HCT116 (cell line): ENCODE measurements at regions not wholly inside any gene's neighbourhood (a gene's known extent, or its start where the extent isn't known, plus 50 kb on each side); places are given as distances from the start of the nearest gene placed in this dataset.

Experiments used
- ATAC-seq: fragments of 200-7000 bp; cut with Tn5 transposase; 2 replicates; pipeline ENCODE4 v1.9.1; 2020; ENCODE audit warnings: mild to moderate bottlenecking, moderate library complexity
- BruUV-seq: library from RNA; stranded (reverse); fragments of 400-500 nt; replicated peaks from 2 replicates; lab custom pipeline; 2021; lab: Mats Ljungman, UMichigan
- CTCF ChIA-PET: fragments of 300-600 bp; sonication (Branson Sonifier 250); formaldehyde crosslinking; loops from one replicate; lab custom pipeline; 2021; ENCODE audit warnings: antibody characterized with exemption; lab: Charles Lee
- POLR2A ChIA-PET: fragments of 300-600, 350-600 bp; sonication (Branson Sonifier 250); formaldehyde crosslinking; loops from one replicate; lab custom pipeline; 2021; ENCODE audit warnings: antibody characterized with exemption; lab: Charles Lee
- RAD21 ChIA-PET, 2 experiments: fragments of 300-600 bp; sonication (Branson Sonifier 250); formaldehyde crosslinking; loops; one replicate each; lab custom pipeline; 2023; ENCODE audit warnings: low total read pairs in 2 of 2; ENCODE audit not compliant: uncharacterized antibody in 2 of 2, unreplicated experiment in 2 of 2, low non-redundant PET in 1 of 2; lab: Charles Lee
- DNase-seq: peaks from one replicate; pipeline ENCODE4 v3.0.0-alpha.2; 2010; ENCODE audit warnings: low read depth, low spot score
- H2AFZ ChIP-seq: fragments of 200-600 bp; shearing (Covaris generic), sonication (generic); 2 replicates; pipeline ENCODE4 v1.6.1; 2017; ENCODE audit warnings: low read depth, mixed run types, mixed read lengths, antibody characterized with exemption, low read length; ENCODE audit not compliant: poor library complexity, severe bottlenecking
- H3K27ac ChIP-seq: 2 replicates; pipeline ENCODE4 v1.5.1; 2012; ENCODE audit warnings: low read depth, low read length
- H3K27me3 ChIP-seq: fragments of 200-600 bp; sonication (generic); 2 replicates; pipeline ENCODE4 v1.6.1; 2016; ENCODE audit warnings: mixed run types, low read length, mixed read lengths; ENCODE audit not compliant: insufficient read depth
- H3K36me3 ChIP-seq, 2 experiments: fragments of 200-500 bp in 1 of 2; fragments of 200-600 bp in 1 of 2; sonication (Bioruptor generic) in 1 of 2; sonication (generic) in 1 of 2; 2 replicates each; pipeline versions ENCODE4 v1.5.1 to v1.6.1; 2014 to 2016; ENCODE audit warnings: low read length in 2 of 2, inconsistent platforms in 1 of 2, mixed read lengths in 1 of 2, mixed run types in 1 of 2; ENCODE audit not compliant: insufficient read depth in 2 of 2, control insufficient read depth in 1 of 2
- H3K4me1 ChIP-seq, 2 experiments: fragments of 200-600 bp in 1 of 2; sonication (generic) in 1 of 2; 2 replicates each; pipeline versions ENCODE4 v1.5.1 to v1.6.1; 2012 to 2017; ENCODE audit warnings: low read length in 2 of 2, inconsistent platforms in 1 of 2, mild to moderate bottlenecking in 1 of 2, mixed read lengths in 1 of 2, mixed run types in 1 of 2, moderate library complexity in 1 of 2; ENCODE audit not compliant: insufficient read depth in 2 of 2, control insufficient read depth in 1 of 2
- H3K4me2 ChIP-seq: fragments of 200-600 bp; sonication (generic); 2 replicates; pipeline ENCODE4 v1.6.1; 2017; ENCODE audit warnings: mixed run types, low read length, mixed read lengths
- H3K4me3 ChIP-seq, 2 experiments: fragments of 200-600 bp in 1 of 2; sonication (generic) in 1 of 2; replicated peaks in 1 of 2; 2 replicates each; pipeline ENCODE4 v1.5.1; 2011 to 2016; ENCODE audit warnings: low read length in 2 of 2, control low read depth in 1 of 2, low read depth in 1 of 2, mild to moderate bottlenecking in 1 of 2, mixed read lengths in 1 of 2, mixed run types in 1 of 2
- H3K79me2 ChIP-seq: fragments of 200-600 bp; sonication (generic); 2 replicates; pipeline ENCODE4 v1.6.1; 2017; ENCODE audit warnings: mild to moderate bottlenecking, mixed run types, low read length, moderate library complexity, mixed read lengths; ENCODE audit not compliant: insufficient read depth
- H3K9ac ChIP-seq: fragments of 200-600 bp; sonication (generic); 2 replicates; pipeline ENCODE4 v1.6.1; 2016; ENCODE audit warnings: low read length, mixed read lengths
- H3K9me2 ChIP-seq: fragments of 200-600 bp; sonication (generic), shearing (Covaris generic); 2 replicates; pipeline ENCODE4 v1.6.1; 2017; ENCODE audit warnings: mixed run types, mild to moderate bottlenecking, moderate library complexity; ENCODE audit not compliant: insufficient read depth
- H3K9me3 ChIP-seq, 2 experiments: fragments of 200-500 bp in 1 of 2; fragments of 200-600 bp in 1 of 2; sonication (Bioruptor generic) in 1 of 2; sonication (generic) in 1 of 2; 2 replicates each; pipeline ENCODE4 v1.6.1; 2014 to 2017; ENCODE audit warnings: low read length in 2 of 2, mixed read lengths in 2 of 2, inconsistent platforms in 1 of 2, low read depth in 1 of 2, mild to moderate bottlenecking in 1 of 2, mixed run types in 1 of 2, moderate library complexity in 1 of 2; ENCODE audit not compliant: control insufficient read depth in 1 of 2, insufficient read depth in 1 of 2
- H4K20me1 ChIP-seq: fragments of 200-600 bp; sonication (generic), shearing (Covaris generic); 2 replicates; pipeline ENCODE4 v1.6.1; 2017; ENCODE audit warnings: mixed run types, mild to moderate bottlenecking, moderate library complexity; ENCODE audit not compliant: insufficient read depth
- ATF3 ChIP-seq: IDR thresholded peaks from 2 replicates; pipeline ENCODE4 v1.6.1; 2012
- CBX3 ChIP-seq: IDR thresholded peaks from 2 replicates; pipeline ENCODE4 v1.6.1; 2012; ENCODE audit warnings: low read depth
- CEBPB ChIP-seq: IDR thresholded peaks from 2 replicates; pipeline ENCODE4 v1.6.1; 2012; ENCODE audit warnings: low read depth
- CTCF ChIP-seq, 3 experiments: fragments of 200-600 bp in 1 of 3; sonication (generic) in 1 of 3; IDR thresholded peaks in 2 of 3; conservative IDR thresholded peaks in 1 of 3; 2 replicates each; pipeline ENCODE4 v1.5.1; 2012 to 2017; ENCODE audit warnings: low read depth in 2 of 3, low read length in 2 of 3, antibody characterized with exemption in 1 of 3, borderline replicate concordance in 1 of 3, control low read depth in 1 of 3, mild to moderate bottlenecking in 1 of 3, mixed read lengths in 1 of 3, mixed run types in 1 of 3, moderate library complexity in 1 of 3; ENCODE audit not compliant: insufficient read depth in 1 of 3
- EGR1 ChIP-seq: IDR thresholded peaks from 2 replicates; pipeline ENCODE4 v1.6.1; 2012; ENCODE audit warnings: low read depth
- ELF1 ChIP-seq: IDR thresholded peaks from 2 replicates; pipeline ENCODE4 v1.6.1; 2012; ENCODE audit warnings: low read depth, borderline replicate concordance
- EZH2 ChIP-seq: fragments of 200-600 bp; sonication (generic); IDR thresholded peaks from 2 replicates; pipeline ENCODE4 v1.6.1; 2017; ENCODE audit warnings: antibody characterized with exemption, mixed run types
- EZH2phosphoT487 ChIP-seq: fragments of 200-600 bp; IDR thresholded peaks from 2 replicates; pipeline ENCODE4 v1.6.1; 2018; ENCODE audit warnings: antibody characterized with exemption, borderline replicate concordance
- FOSL1 ChIP-seq: IDR thresholded peaks from 2 replicates; pipeline ENCODE4 v1.6.1; 2012; ENCODE audit warnings: low read depth
- JUND ChIP-seq: IDR thresholded peaks from 2 replicates; pipeline ENCODE4 v1.6.1; 2012
- MAX ChIP-seq: IDR thresholded peaks from 2 replicates; pipeline ENCODE4 v1.6.1; 2012
- POLR2AphosphoS5 ChIP-seq: IDR thresholded peaks from 2 replicates; pipeline ENCODE4 v1.6.1; 2011; ENCODE audit warnings: mild to moderate bottlenecking, low read depth, low read length, moderate library complexity
- RAD21 ChIP-seq: IDR thresholded peaks from 2 replicates; pipeline ENCODE4 v1.6.1; 2012; ENCODE audit warnings: low read depth, mild to moderate bottlenecking
- REST ChIP-seq: IDR thresholded peaks from 2 replicates; pipeline ENCODE4 v1.6.1; 2012; ENCODE audit warnings: low read depth
- SIN3A ChIP-seq: IDR thresholded peaks from 2 replicates; pipeline ENCODE4 v1.6.1; 2012; ENCODE audit warnings: low read depth
- SP1 ChIP-seq: IDR thresholded peaks from 2 replicates; pipeline ENCODE4 v1.6.1; 2012; ENCODE audit warnings: low read depth
- TCF7L2 ChIP-seq: IDR thresholded peaks from 2 replicates; pipeline ENCODE4 v1.7.0; 2011; ENCODE audit warnings: borderline replicate concordance, inconsistent platforms; ENCODE audit not compliant: insufficient read depth, insufficient read length; ENCODE audit errors: extremely low read depth
- YY1 ChIP-seq: IDR thresholded peaks from 2 replicates; pipeline ENCODE4 v1.6.1; 2011; ENCODE audit warnings: low read length, low read depth, moderate library complexity, mild to moderate bottlenecking; ENCODE audit not compliant: insufficient replicate concordance; ENCODE audit errors: extremely low read depth
- ZFX ChIP-seq: fragments of 450-650 bp; IDR thresholded peaks from 2 replicates; pipeline ENCODE4 v1.6.1; 2017
- ZNF274 ChIP-seq: fragments of 200-500 bp; sonication (Bioruptor generic); IDR thresholded peaks from 2 replicates; pipeline ENCODE4 v1.6.1; 2014; ENCODE audit warnings: mild to moderate bottlenecking, low read depth, low read length, inconsistent platforms
- intact Hi-C: fragments of 100-400 bp; cut with micrococcal nuclease; formaldehyde crosslinking; loops from 2 replicates; pipeline ENCODE4 v1.10.0; 2022

GRCh38 chr5:125538469-125538868, 792.0 kb upstream of the ZNF608 start:
- Histone ChIP-seq H3K27me3 (no peaks in the 10 kb centered on the region), H3K9ac (no peak overlapping the region), H3K4me3 (no peak overlapping the region), H3K9me3 (no peaks in the 10 kb centered on the region; a peak in 2 of 4 replicates), H4K20me1 (no peaks in the 10 kb centered on the region), H2AFZ (no peak overlapping the region), H3K4me2 (no peak overlapping the region), H3K36me3 (no peaks in the 10 kb centered on the region), H3K79me2 (no peaks in the 10 kb centered on the region), H3K9me2 (no peaks in the 10 kb centered on the region), H3K4me1 (no peaks in the 10 kb centered on the region), H3K27ac (no peak overlapping the region)
- no peak for TF ChIP-seq YY1
- no peak for TF ChIP-seq CEBPB
- TF ChIP-seq TCF7L2: no peak
- no peak for TF ChIP-seq POLR2AphosphoS5
- TF ChIP-seq MAX: no peak
- no peak for TF ChIP-seq EZH2phosphoT487
- TF ChIP-seq ATF3: no peak
- no peak for TF ChIP-seq ELF1
- no peak for TF ChIP-seq ZFX
- TF ChIP-seq EZH2: no peak
- no peak for TF ChIP-seq ZNF274
- TF ChIP-seq CBX3: no peak
- no peak for TF ChIP-seq RAD21
- no peak for TF ChIP-seq REST
- TF ChIP-seq EGR1: no peak
- TF ChIP-seq FOSL1: no peak
- TF ChIP-seq JUND: no peak
- no peak for TF ChIP-seq SIN3A
- TF ChIP-seq SP1: no peak
- TF ChIP-seq CTCF (IDR thresholded peaks at IDR 0.05 in 2 of 3, conservative IDR thresholded peaks at IDR 0.05 in 1 of 3; ENCODE audit: borderline replicate concordance in 1 of 3, insufficient read depth in 1 of 3, low read depth in 2 of 3, low read length in 2 of 3): no peak
- ChIA-PET POLR2A (no interaction called here), CTCF (no interaction called here), RAD21 (no interaction called here)
- ATAC-seq: no peak
- BruUV-seq: no TSS peak
- intact Hi-C loops: no loop called here
- no peak for DNase-seq
